K562 (cell line): ENCODE measurements at regions not wholly inside any gene's neighbourhood (a gene's known extent, or its start where the extent isn't known, plus 50 kb on each side); places are given as distances from the start of the nearest gene placed in this dataset.

Experiments used
- FOSL1 ChIP-seq: fragments of 200-800 bp; sonication (Bioruptor generic); conservative IDR thresholded peaks from 2 replicates; pipeline ENCODE4 v1.6.1; 2016; ENCODE audit warnings: missing genetic modification characterization, missing compliant biosample characterization
- ZNF76 ChIP-seq: fragments of 250-450 bp; sonication (Bioruptor Pico); IDR thresholded peaks from 2 replicates; pipeline ENCODE4 v1.4.0; 2020; ENCODE audit warnings: mild to moderate bottlenecking, moderate library complexity, borderline replicate concordance
- TF ChIP-seq, protein P1 (sequence below): fragments of 450-650 bp; IDR thresholded peaks from 2 replicates; pipeline ENCODE4 v1.6.1; 2016; ENCODE audit warnings: borderline replicate concordance

- TF ChIP-seq, protein P1, sequence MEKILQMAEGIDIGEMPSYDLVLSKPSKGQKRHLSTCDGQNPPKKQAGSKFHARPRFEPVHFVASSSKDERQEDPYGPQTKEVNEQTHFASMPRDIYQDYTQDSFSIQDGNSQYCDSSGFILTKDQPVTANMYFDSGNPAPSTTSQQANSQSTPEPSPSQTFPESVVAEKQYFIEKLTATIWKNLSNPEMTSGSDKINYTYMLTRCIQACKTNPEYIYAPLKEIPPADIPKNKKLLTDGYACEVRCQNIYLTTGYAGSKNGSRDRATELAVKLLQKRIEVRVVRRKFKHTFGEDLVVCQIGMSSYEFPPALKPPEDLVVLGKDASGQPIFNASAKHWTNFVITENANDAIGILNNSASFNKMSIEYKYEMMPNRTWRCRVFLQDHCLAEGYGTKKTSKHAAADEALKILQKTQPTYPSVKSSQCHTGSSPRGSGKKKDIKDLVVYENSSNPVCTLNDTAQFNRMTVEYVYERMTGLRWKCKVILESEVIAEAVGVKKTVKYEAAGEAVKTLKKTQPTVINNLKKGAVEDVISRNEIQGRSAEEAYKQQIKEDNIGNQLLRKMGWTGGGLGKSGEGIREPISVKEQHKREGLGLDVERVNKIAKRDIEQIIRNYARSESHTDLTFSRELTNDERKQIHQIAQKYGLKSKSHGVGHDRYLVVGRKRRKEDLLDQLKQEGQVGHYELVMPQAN: no peak
- no peak for TF ChIP-seq FOSL1
- no peak for TF ChIP-seq ZNF76 (CRISPR knock-in tag)
Observed at GRCh38 chr20:52532674-52533073, 341.1 kb upstream of the ZFP64 start.
